SK-N-SH (cell line): ENCODE measurements at regions not wholly inside any gene's neighbourhood (a gene's known extent, or its start where the extent isn't known, plus 50 kb on each side); places are given as distances from the start of the nearest gene placed in this dataset.

Experiments used
- CTCF ChIA-PET: fragments of 300-600, 350-600 bp; formaldehyde crosslinking; extraction: SDS; loops from one replicate; lab custom pipeline; 2021; lab: Yijun Ruan, JAX
- POLR2A ChIA-PET: fragments of 350-600 bp; sonication (Branson Sonifier 250); formaldehyde crosslinking; extraction: SDS; loops from one replicate; lab custom pipeline; 2020; ENCODE audit warnings: antibody characterized with exemption, inconsistent platforms; lab: Yijun Ruan, JAX
- DNase-seq: peaks from one replicate; pipeline ENCODE4 v3.0.0; 2012
- H2AFZ ChIP-seq: fragments of 200-600 bp; sonication (generic); 2 replicates; pipeline ENCODE4 v1.8.1; 2016; ENCODE audit warnings: antibody characterized with exemption, mild to moderate bottlenecking, low read depth
- H3F3A ChIP-seq: fragments of 200-600 bp; sonication (generic); replicated peaks from 2 replicates; pipeline ENCODE3; 2016; ENCODE audit warnings: antibody characterized with exemption, mild to moderate bottlenecking; ENCODE audit not compliant: insufficient read depth
- H3K27ac ChIP-seq, 2 experiments: fragments of 200-500 bp in 1 of 2; fragments of 200-600 bp in 1 of 2; sonication (Bioruptor generic) in 1 of 2; sonication (generic), shearing (Covaris generic) in 1 of 2; 2 replicates each; pipeline versions ENCODE4 v1.5.1 to v1.6.1; 2014 to 2016; ENCODE audit warnings: low read depth in 2 of 2, inconsistent platforms in 1 of 2, low read length in 1 of 2, mild to moderate bottlenecking in 1 of 2, mixed read lengths in 1 of 2
- H3K27me3 ChIP-seq: fragments of 200-600 bp; sonication (generic), shearing (Covaris generic); 2 replicates; pipeline ENCODE4 v1.6.1; 2016; ENCODE audit warnings: mixed run types; ENCODE audit not compliant: insufficient read depth
- H3K36me3 ChIP-seq, 2 experiments: fragments of 200-500 bp in 1 of 2; fragments of 200-600 bp in 1 of 2; sonication (Bioruptor generic) in 1 of 2; sonication (generic) in 1 of 2; replicated peaks in 1 of 2; 2 replicates each; pipeline versions ENCODE3 to v1.5.1; 2014 to 2016; ENCODE audit warnings: low read length in 1 of 2, mild to moderate bottlenecking in 1 of 2; ENCODE audit not compliant: insufficient read depth in 2 of 2, control insufficient read depth in 1 of 2
- H3K4me1 ChIP-seq, 2 experiments: fragments of 200-500 bp in 1 of 2; fragments of 200-600 bp in 1 of 2; sonication (Bioruptor generic) in 1 of 2; sonication (generic), shearing (Covaris generic) in 1 of 2; 2 replicates each; pipeline versions ENCODE4 v1.5.1 to v1.6.1; 2014 to 2016; ENCODE audit warnings: low read depth in 1 of 2, low read length in 1 of 2, mixed run types in 1 of 2; ENCODE audit not compliant: insufficient read depth in 2 of 2, control insufficient read depth in 1 of 2
- H3K4me2 ChIP-seq: fragments of 200-600 bp; sonication (generic), shearing (Covaris generic); 2 replicates; pipeline ENCODE4 v1.6.1; 2017; ENCODE audit warnings: mixed run types
- H3K4me3 ChIP-seq, 2 experiments: fragments of 200-500 bp in 1 of 2; fragments of 200-600 bp in 1 of 2; sonication (Bioruptor generic) in 1 of 2; sonication (generic), shearing (Covaris generic) in 1 of 2; 2 replicates each; pipeline versions ENCODE4 v1.5.1 to v1.8.1; 2014 to 2016; ENCODE audit warnings: low read depth in 2 of 2, inconsistent platforms in 1 of 2, low read length in 1 of 2, mild to moderate bottlenecking in 1 of 2, mixed read lengths in 1 of 2, moderate library complexity in 1 of 2
- H3K79me2 ChIP-seq: fragments of 200-600 bp; sonication (generic); 2 replicates; pipeline ENCODE4 v1.8.1; 2017; ENCODE audit warnings: mild to moderate bottlenecking; ENCODE audit not compliant: insufficient read depth
- H3K9ac ChIP-seq: fragments of 200-600 bp; sonication (generic); 2 replicates; pipeline ENCODE4 v1.6.1; 2017; ENCODE audit warnings: mixed run types
- H3K9me2 ChIP-seq: fragments of 200-600 bp; sonication (generic); 2 replicates; pipeline ENCODE4 v1.6.1; 2017; ENCODE audit warnings: mixed run types
- H3K9me3 ChIP-seq: fragments of 200-600 bp; sonication (generic); 2 replicates; pipeline ENCODE4 v1.6.1; 2017; ENCODE audit warnings: mixed run types, mild to moderate bottlenecking, moderate library complexity
- H4K20me1 ChIP-seq: fragments of 200-600 bp; sonication (generic); 2 replicates; pipeline ENCODE4 v1.6.1; 2017; ENCODE audit warnings: mild to moderate bottlenecking, mixed run types; ENCODE audit not compliant: insufficient read depth
- CHD2 ChIP-seq: fragments of 150-350 bp; IDR thresholded peaks from 2 replicates; pipeline ENCODE4 v1.6.1; 2018; ENCODE audit warnings: low read length; ENCODE audit not compliant: partially characterized antibody
- ELF1 ChIP-seq: IDR thresholded peaks from 2 replicates; pipeline ENCODE4 v1.4.0; 2012
- FOXM1 ChIP-seq: IDR thresholded peaks from 2 replicates; pipeline ENCODE4 v1.4.0; 2012; ENCODE audit warnings: low read depth, mild to moderate bottlenecking
- GATA2 ChIP-seq: sonication (generic); formaldehyde crosslinking; IDR thresholded peaks from 2 replicates; pipeline ENCODE4 v1.5.0; 2020; ENCODE audit warnings: mild to moderate bottlenecking, missing genetic modification reagents
- MEF2A ChIP-seq: IDR thresholded peaks from 2 replicates; pipeline ENCODE4 v1.4.0; 2012; ENCODE audit warnings: low read depth, borderline replicate concordance
- NFIC ChIP-seq: IDR thresholded peaks from 2 replicates; pipeline ENCODE4 v1.4.0; 2012; ENCODE audit warnings: borderline replicate concordance
- RAD21 ChIP-seq: IDR thresholded peaks from 2 replicates; pipeline ENCODE4 v1.6.1; 2012; ENCODE audit warnings: mild to moderate bottlenecking, low read length
- RFX5 ChIP-seq: IDR thresholded peaks from 2 replicates; pipeline ENCODE4 v1.6.1; 2012; ENCODE audit warnings: mild to moderate bottlenecking, improper control_type of control experiment, low read length
- RXRA ChIP-seq: IDR thresholded peaks from 2 replicates; pipeline ENCODE4 v1.4.0; 2012; ENCODE audit warnings: low read depth, mild to moderate bottlenecking, borderline replicate concordance
- SIN3A ChIP-seq: IDR thresholded peaks from 2 replicates; pipeline ENCODE4 v1.6.1; 2012; ENCODE audit warnings: low read depth, mild to moderate bottlenecking, low read length, moderate library complexity, borderline replicate concordance
- SMC3 ChIP-seq: IDR thresholded peaks from 2 replicates; pipeline ENCODE4 v1.6.1; 2012; ENCODE audit warnings: low read depth, low read length, improper control_type of control experiment
- TCF12 ChIP-seq: IDR thresholded peaks from 2 replicates; pipeline ENCODE4 v1.4.0; 2012
- TEAD4 ChIP-seq: IDR thresholded peaks from 2 replicates; pipeline ENCODE4 v1.4.0; 2012; ENCODE audit warnings: mild to moderate bottlenecking, borderline replicate concordance; ENCODE audit not compliant: insufficient read depth
- YY1 ChIP-seq: IDR thresholded peaks from 2 replicates; pipeline ENCODE4 v1.4.0; 2012; ENCODE audit warnings: low read depth, mild to moderate bottlenecking
- ZBTB33 ChIP-seq: IDR thresholded peaks from 2 replicates; pipeline ENCODE4 v1.4.0; 2012; ENCODE audit warnings: low read depth, borderline replicate concordance
- WGBS: methylation state at CpG from one replicate; pipeline ENCODE4 v1.1.6; 2017; ENCODE audit warnings: low lambda C conversion rate; 5-methylcytosine and 5-hydroxymethylcytosine counted together
- TF ChIP-seq, protein P1 (sequence below): IDR thresholded peaks from 2 replicates; pipeline ENCODE4 v1.4.0; 2012; ENCODE audit warnings: low read depth, borderline replicate concordance
- TF ChIP-seq, protein P2 (sequence below): IDR thresholded peaks from 2 replicates; pipeline ENCODE4; 2012

GRCh38 chr14:22497144-22497423 lies 91.9 kb downstream of the DAD1 start:
- no peak for TF ChIP-seq RAD21
- no peak for TF ChIP-seq FOXM1
- TF ChIP-seq CHD2, result no peak
- no peak for TF ChIP-seq RFX5
- no peak for TF ChIP-seq TCF12
- no peak for TF ChIP-seq TEAD4
- TF ChIP-seq YY1, result no peak
- no peak for TF ChIP-seq SIN3A
- TF ChIP-seq ELF1, result no peak
- TF ChIP-seq, protein P1, sequence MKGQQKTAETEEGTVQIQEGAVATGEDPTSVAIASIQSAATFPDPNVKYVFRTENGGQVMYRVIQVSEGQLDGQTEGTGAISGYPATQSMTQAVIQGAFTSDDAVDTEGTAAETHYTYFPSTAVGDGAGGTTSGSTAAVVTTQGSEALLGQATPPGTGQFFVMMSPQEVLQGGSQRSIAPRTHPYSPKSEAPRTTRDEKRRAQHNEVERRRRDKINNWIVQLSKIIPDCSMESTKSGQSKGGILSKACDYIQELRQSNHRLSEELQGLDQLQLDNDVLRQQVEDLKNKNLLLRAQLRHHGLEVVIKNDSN, result no peak
- TF ChIP-seq, protein P2, sequence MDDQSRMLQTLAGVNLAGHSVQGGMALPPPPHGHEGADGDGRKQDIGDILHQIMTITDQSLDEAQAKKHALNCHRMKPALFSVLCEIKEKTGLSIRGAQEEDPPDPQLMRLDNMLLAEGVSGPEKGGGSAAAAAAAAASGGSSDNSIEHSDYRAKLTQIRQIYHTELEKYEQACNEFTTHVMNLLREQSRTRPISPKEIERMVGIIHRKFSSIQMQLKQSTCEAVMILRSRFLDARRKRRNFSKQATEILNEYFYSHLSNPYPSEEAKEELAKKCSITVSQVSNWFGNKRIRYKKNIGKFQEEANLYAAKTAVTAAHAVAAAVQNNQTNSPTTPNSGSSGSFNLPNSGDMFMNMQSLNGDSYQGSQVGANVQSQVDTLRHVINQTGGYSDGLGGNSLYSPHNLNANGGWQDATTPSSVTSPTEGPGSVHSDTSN, result no peak
- no peak for TF ChIP-seq NFIC
- no peak for TF ChIP-seq MEF2A
- no peak for TF ChIP-seq SMC3
- TF ChIP-seq GATA2 (CRISPR knock-in tag), result no peak
- no peak for TF ChIP-seq ZBTB33
- no peak for TF ChIP-seq RXRA
- TF ChIP-seq, all 33 proteins: peak for 0
- no peaks in the 10 kb centered on the region for H4K20me1 ChIP-seq
- H3K9ac ChIP-seq, result no peak overlapping the region
- 0% methylated on average over 2 of the region's 2 CpGs for WGBS
- no peak overlapping the region for H2AFZ ChIP-seq
- H3K4me2 ChIP-seq, result no peak overlapping the region
- ChIA-PET POLR2A (no interaction called here), CTCF (interaction anchor here (0.6 kb wide), 1 partner anchor 16 kb away, joined by 3 read pairs; no protein-coding TSS in a partner anchor)
- no peaks in the 10 kb centered on the region for H3K79me2 ChIP-seq
- H3K36me3 ChIP-seq, result no peaks in the 10 kb centered on the region
- no peaks in the 10 kb centered on the region for H3K9me3 ChIP-seq
- no peak overlapping the region for H3K4me3 ChIP-seq
- no peaks in the 10 kb centered on the region for H3F3A ChIP-seq
- no peak for DNase-seq
- no peaks in the 10 kb centered on the region for H3K9me2 ChIP-seq
- no peak overlapping the region for H3K27ac ChIP-seq
- no peaks in the 10 kb centered on the region for H3K4me1 ChIP-seq
- peaks cover 17% of the 10 kb centered on the region; the same call in 1 of the 2 replicates for H3K27me3 ChIP-seq
